WTC11 (cell line): ENCODE measurements at regions not wholly inside any gene's neighbourhood (a gene's known extent, or its start where the extent isn't known, plus 50 kb on each side); places are given as distances from the start of the nearest gene placed in this dataset.

Experiments used
- ATAC-seq: fragments of 200-7000 bp; cut with Tn5 transposase; 2 replicates; pipeline ENCODE4 v1.10.0; 2021; ENCODE audit warnings: mild to moderate bottlenecking, moderate library complexity
- CTCF ChIA-PET: fragments of 300-600 bp; sonication (Branson Sonifier 250); formaldehyde crosslinking; loops from one replicate; lab custom pipeline; 2021; ENCODE audit warnings: antibody characterized with exemption; lab: Charles Lee
- POLR2A ChIA-PET: fragments of 350-600 bp; sonication (Branson Sonifier 250); formaldehyde crosslinking; loops from one replicate; lab custom pipeline; 2021; ENCODE audit warnings: antibody characterized with exemption; lab: Charles Lee
- DNase-seq: peaks from one replicate; pipeline ENCODE4 v3.0.0; 2021; ENCODE audit warnings: low spot score
- H3K27ac Mint-ChIP-seq: 2 replicates; pipeline ENCODE4 v1.8.0; 2021; ENCODE audit warnings: mixed read lengths
- H3K27me3 Mint-ChIP-seq: 2 replicates; pipeline ENCODE4 v1.8.0; 2021; ENCODE audit warnings: low read depth, mild to moderate bottlenecking, moderate library complexity, mixed read lengths
- H3K36me3 Mint-ChIP-seq: 2 replicates; pipeline ENCODE4 v1.8.0; 2021; ENCODE audit warnings: mixed read lengths
- H3K4me1 Mint-ChIP-seq: 2 replicates; pipeline ENCODE4 v1.8.0; 2022; ENCODE audit warnings: mixed read lengths
- H3K4me3 Mint-ChIP-seq: 2 replicates; pipeline ENCODE4 v1.8.0; 2021; ENCODE audit warnings: mild to moderate bottlenecking, moderate library complexity, mixed read lengths
- H3K9me3 Mint-ChIP-seq: 2 replicates; pipeline ENCODE4 v1.8.0; 2021; ENCODE audit warnings: mixed read lengths
- AFF4 ChIP-seq: sonication (generic); formaldehyde crosslinking; IDR thresholded peaks from 2 replicates; pipeline ENCODE4 v1.8.1; 2023; ENCODE audit warnings: mild to moderate bottlenecking, missing genetic modification reagents, borderline replicate concordance
- ATF1 ChIP-seq: sonication (generic); formaldehyde crosslinking; IDR thresholded peaks from 2 replicates; pipeline ENCODE4 v1.8.1; 2023; ENCODE audit warnings: mild to moderate bottlenecking, moderate library complexity, missing genetic modification reagents
- CBFB ChIP-seq: sonication (generic); formaldehyde crosslinking; IDR thresholded peaks from 2 replicates; pipeline ENCODE4 v1.8.1; 2022; ENCODE audit warnings: mild to moderate bottlenecking, low read depth, missing genetic modification reagents
- CDX4 ChIP-seq: fragments of 250-450 bp; sonication (Bioruptor Pico); IDR thresholded peaks from 2 replicates; pipeline ENCODE4 v1.9.0; 2021; ENCODE audit warnings: moderate library complexity, mild to moderate bottlenecking, inconsistent platforms, borderline replicate concordance
- E2F5 ChIP-seq: sonication (generic); formaldehyde crosslinking; IDR thresholded peaks from 2 replicates; pipeline ENCODE4 v1.8.1; 2022; ENCODE audit warnings: mild to moderate bottlenecking, moderate library complexity, missing genetic modification reagents
- EMX1 ChIP-seq: fragments of 250-450 bp; sonication (Bioruptor Pico); IDR thresholded peaks from 2 replicates; pipeline ENCODE4 v1.8.0; 2021; ENCODE audit warnings: mild to moderate bottlenecking
- FOXP1 ChIP-seq: sonication (generic); formaldehyde crosslinking; IDR thresholded peaks from 2 replicates; pipeline ENCODE4 v1.8.0; 2022; ENCODE audit warnings: missing genetic modification reagents, mild to moderate bottlenecking, moderate library complexity, borderline replicate concordance
- GTF2I ChIP-seq: fragments of 250-450 bp; sonication (Bioruptor Pico); conservative IDR thresholded peaks from 2 replicates; pipeline ENCODE4 v1.4.0; 2021; ENCODE audit warnings: mild to moderate bottlenecking
- HMGA2 ChIP-seq: fragments of 250-450 bp; sonication (Bioruptor Pico); IDR thresholded peaks from 2 replicates; pipeline ENCODE4 v1.4.0; 2021; ENCODE audit warnings: mild to moderate bottlenecking, moderate library complexity
- JAZF1 ChIP-seq: fragments of 250-450 bp; sonication (Bioruptor Pico); IDR thresholded peaks from 2 replicates; pipeline ENCODE4 v1.9.0; 2021; ENCODE audit warnings: moderate library complexity, mild to moderate bottlenecking, inconsistent platforms
- MAX ChIP-seq: sonication (generic); formaldehyde crosslinking; IDR thresholded peaks from 2 replicates; pipeline ENCODE4 v1.8.0; 2022; ENCODE audit warnings: mild to moderate bottlenecking, missing genetic modification reagents
- MLX ChIP-seq: sonication (generic); formaldehyde crosslinking; IDR thresholded peaks from 2 replicates; pipeline ENCODE4 v1.8.1; 2023; ENCODE audit warnings: mild to moderate bottlenecking, missing genetic modification reagents, moderate library complexity
- NFE2L1 ChIP-seq: sonication (generic); formaldehyde crosslinking; IDR thresholded peaks from 2 replicates; pipeline ENCODE4 v1.8.1; 2023; ENCODE audit warnings: missing genetic modification reagents
- NFYB ChIP-seq: sonication (generic); formaldehyde crosslinking; conservative IDR thresholded peaks from 2 replicates; pipeline ENCODE4 v1.8.0; 2022; ENCODE audit warnings: low read depth, missing genetic modification reagents
- NR1H2 ChIP-seq: sonication (generic); formaldehyde crosslinking; IDR thresholded peaks from 2 replicates; pipeline ENCODE4 v1.9.0; 2021; ENCODE audit warnings: mild to moderate bottlenecking, moderate library complexity, missing genetic modification reagents
- ZNF121 ChIP-seq: sonication (generic); formaldehyde crosslinking; IDR thresholded peaks from 2 replicates; pipeline ENCODE4 v1.8.0; 2023; ENCODE audit warnings: missing genetic modification reagents
- ZNF317 ChIP-seq: sonication (generic); formaldehyde crosslinking; IDR thresholded peaks from 2 replicates; pipeline ENCODE4 v1.8.1; 2023; ENCODE audit warnings: low read depth, mild to moderate bottlenecking, moderate library complexity, missing genetic modification reagents, borderline replicate concordance
- ZNF416 ChIP-seq: fragments of 250-450 bp; sonication (Bioruptor Pico); IDR thresholded peaks from 2 replicates; pipeline ENCODE4 v1.9.0; 2021; ENCODE audit warnings: mild to moderate bottlenecking, inconsistent platforms
- ZNF423 ChIP-seq: fragments of 250-450 bp; sonication (Bioruptor Pico); IDR thresholded peaks from 2 replicates; pipeline ENCODE4 v2.1.2; 2022; ENCODE audit warnings: mild to moderate bottlenecking, moderate library complexity
- ZSCAN18 ChIP-seq: fragments of 250-450 bp; sonication (Bioruptor Pico); IDR thresholded peaks from 2 replicates; pipeline ENCODE4 v2.1.2; 2022; ENCODE audit warnings: mild to moderate bottlenecking, moderate library complexity

- TF ChIP-seq AFF4 (CRISPR knock-in tag) (no peak), NR1H2 (CRISPR knock-in tag) (no peak)
- TF ChIP-seq, all 79 proteins: peak for 0
These were observed 338.5 kb downstream of the FSCB start (continued) for GRCh38 chr14:44168566-44168965.

GRCh38 chr14:44166611-44167010 lies 340.5 kb downstream of the FSCB start:
- H3K27ac Mint-ChIP-seq, result no peak overlapping the region
- TF ChIP-seq E2F5 (CRISPR knock-in tag) (no peak), ATF1 (CRISPR knock-in tag) (no peak), MAX (CRISPR knock-in tag) (no peak), ZNF423 (CRISPR knock-in tag) (no peak), NFE2L1 (no peak), ZNF121 (CRISPR knock-in tag) (no peak), GTF2I (no peak), JAZF1 (CRISPR knock-in tag) (no peak), ZNF317 (CRISPR knock-in tag) (no peak), EMX1 (CRISPR knock-in tag) (no peak), CDX4 (CRISPR knock-in tag) (no peak), MLX (CRISPR knock-in tag) (no peak), ZNF416 (CRISPR knock-in tag) (no peak), HMGA2 (no peak), FOXP1 (no peak)
- no peak overlapping the region for H3K4me3 Mint-ChIP-seq
- peaks cover 12% of the 10 kb centered on the region for H3K9me3 Mint-ChIP-seq
- CTCF ChIA-PET, result no interaction called here
- no peaks in the 10 kb centered on the region for H3K27me3 Mint-ChIP-seq
- peaks cover 6% of the 10 kb centered on the region; the same call in 1 of the 2 replicates for H3K4me1 Mint-ChIP-seq
- DNase-seq (no peak), ATAC-seq (no peak)
- H3K36me3 Mint-ChIP-seq, result peaks cover 8% of the 10 kb centered on the region; the same call in 1 of the 2 replicates
- POLR2A ChIA-PET, result no interaction called here

GRCh38 chr14:44165936-44166335 lies 341.1 kb downstream of the FSCB start:
- CTCF ChIA-PET, result no interaction called here
- Mint-ChIP-seq H3K36me3 (peaks cover 8% of the 10 kb centered on the region; the same call in 1 of the 2 replicates), H3K27ac (no peak overlapping the region), H3K4me3 (no peak overlapping the region), H3K27me3 (no peaks in the 10 kb centered on the region), H3K9me3 (peaks cover 12% of the 10 kb centered on the region), H3K4me1 (peaks cover 6% of the 10 kb centered on the region; the same call in 1 of the 2 replicates)
- ATAC-seq (no peak), DNase-seq (no peak)
- POLR2A ChIA-PET, result no interaction called here
- TF ChIP-seq ZSCAN18 (CRISPR knock-in tag) (no peak), CBFB (CRISPR knock-in tag) (no peak), NFYB (CRISPR knock-in tag) (no peak), ZNF416 (CRISPR knock-in tag) (no peak)
